H1 (cell line): ENCODE measurements at regions not wholly inside any gene's neighbourhood (a gene's known extent, or its start where the extent isn't known, plus 50 kb on each side); places are given as distances from the start of the nearest gene placed in this dataset.

Experiments
- CTCF ChIA-PET: fragments of 300-600 bp; sonication (Branson Sonifier 250); formaldehyde crosslinking; loops from one replicate; lab custom pipeline; 2021; ENCODE audit not compliant: partially characterized antibody; lab: Charles Lee
- POLR2A ChIA-PET: fragments of 300-600 bp; sonication (Branson Sonifier 250); formaldehyde crosslinking; loops from one replicate; lab custom pipeline; 2021; ENCODE audit warnings: inconsistent platforms; ENCODE audit not compliant: partially characterized antibody; lab: Charles Lee
- DNase-seq, 2 experiments: peaks; one replicate each; pipeline versions ENCODE4 v3.0.0 to v3.0.0-alpha.2; 2010 to 2022; ENCODE audit warnings: low spot score in 2 of 2, low read depth in 1 of 2, mixed read lengths in 1 of 2
- FAIRE-seq: peaks from 2 replicates; lab custom pipeline; 2011; peaks lifted over from hg19 to GRCh38; lab: Jason Lieb, UNC
- H2AFZ ChIP-seq: 2 replicates; pipeline ENCODE4 v1.8.1; 2012; ENCODE audit warnings: low read length, inconsistent platforms
- H2AK5ac ChIP-seq: 2 replicates; pipeline ENCODE4 v1.6.1; 2013; ENCODE audit warnings: low read depth, low read length
- H2BK120ac ChIP-seq: replicated peaks from 2 replicates; pipeline ENCODE3; 2013; ENCODE audit warnings: low read depth, low read length, inconsistent platforms
- H2BK12ac ChIP-seq: 2 replicates; pipeline ENCODE4 v1.6.1; 2013; ENCODE audit warnings: low read depth, low read length
- H2BK15ac ChIP-seq: 2 replicates; pipeline ENCODE4 v1.6.1; 2013; ENCODE audit warnings: low read length
- H2BK20ac ChIP-seq: 2 replicates; pipeline ENCODE4 v1.6.1; 2013; ENCODE audit warnings: low read length
- H2BK5ac ChIP-seq: 2 replicates; pipeline ENCODE4 v1.6.1; 2013; ENCODE audit warnings: low read depth, low read length
- H3K14ac ChIP-seq: 2 replicates; pipeline ENCODE4 v1.6.1; 2013; ENCODE audit warnings: inconsistent platforms; ENCODE audit not compliant: insufficient read length
- H3K18ac ChIP-seq: 2 replicates; pipeline ENCODE4 v1.6.1; 2013; ENCODE audit warnings: low read length; ENCODE audit errors: extremely low read depth
- H3K23ac ChIP-seq: 2 replicates; pipeline ENCODE4 v1.6.1; 2013; ENCODE audit warnings: inconsistent platforms; ENCODE audit not compliant: insufficient read length
- H3K23me2 ChIP-seq: 2 replicates; pipeline ENCODE4 v1.6.1; 2013; ENCODE audit warnings: low read depth, low read length
- H3K27ac ChIP-seq: 2 replicates; pipeline ENCODE4 v1.6.1; 2011; ENCODE audit warnings: low read depth, low read length, inconsistent platforms
- H3K27me3 ChIP-seq, 4 experiments: replicated peaks in 1 of 4; 1 replicate in 1 of 4; 2 replicates in 3 of 4; pipeline versions ENCODE4 v1.6.1 to v1.8.1; 2011 to 2013; ENCODE audit warnings: low read length in 3 of 4, mild to moderate bottlenecking in 3 of 4, inconsistent platforms in 2 of 4, mixed read lengths in 2 of 4, moderate library complexity in 1 of 4; ENCODE audit not compliant: control insufficient read depth in 3 of 4, insufficient read depth in 3 of 4; ENCODE audit errors: extremely low read depth in 1 of 4
- H3K36me3 ChIP-seq, 4 experiments: 2 replicates each; pipeline versions ENCODE4 v1.6.1 to v1.8.1; 2011 to 2013; ENCODE audit warnings: mild to moderate bottlenecking in 4 of 4, low read length in 3 of 4, moderate library complexity in 2 of 4, control low read depth in 1 of 4, inconsistent platforms in 1 of 4; ENCODE audit not compliant: insufficient read depth in 4 of 4, control insufficient read depth in 2 of 4
- H3K4ac ChIP-seq: replicated peaks from 2 replicates; pipeline ENCODE3; 2013; ENCODE audit warnings: low read length, low read depth, mixed read lengths, inconsistent platforms; ENCODE audit not compliant: insufficient read length
- H3K4me1 ChIP-seq, 4 experiments: replicated peaks in 1 of 4; 1 replicate in 1 of 4; 2 replicates in 3 of 4; pipeline versions ENCODE4 v1.6.1 to v1.8.1; 2011 to 2013; ENCODE audit warnings: low read length in 3 of 4, inconsistent platforms in 2 of 4, mixed read lengths in 1 of 4; ENCODE audit not compliant: insufficient read depth in 4 of 4, control insufficient read depth in 3 of 4
- H3K4me2 ChIP-seq, 2 experiments: 2 replicates each; pipeline versions ENCODE4 v1.6.1 to v1.8.1; 2011 to 2013; ENCODE audit warnings: low read depth in 2 of 2, low read length in 2 of 2, control low read depth in 1 of 2, inconsistent platforms in 1 of 2, mild to moderate bottlenecking in 1 of 2; ENCODE audit not compliant: insufficient read depth in 1 of 2
- H3K4me3 ChIP-seq, 4 experiments: fragments of 200-600, 300-600 bp in 1 of 4; sonication (generic), shearing (Covaris generic), sonication (Bioruptor Twin) in 1 of 4; 2 replicates each; pipeline versions ENCODE4 v1.5.1 to v1.8.1; 2011 to 2016; ENCODE audit warnings: low read length in 4 of 4, low read depth in 3 of 4, control low read depth in 2 of 4, inconsistent platforms in 2 of 4, mild to moderate bottlenecking in 2 of 4, mixed read lengths in 1 of 4, moderate library complexity in 1 of 4; ENCODE audit not compliant: insufficient read depth in 2 of 4; ENCODE audit errors: extremely low read depth in 1 of 4
- H3K56ac ChIP-seq: replicated peaks from 2 replicates; pipeline ENCODE3; 2013; ENCODE audit warnings: low read depth, mild to moderate bottlenecking, mixed read lengths, low read length, inconsistent platforms; ENCODE audit not compliant: insufficient read length
- H3K79me1 ChIP-seq: 2 replicates; pipeline ENCODE4 v1.6.1; 2013; ENCODE audit warnings: low read depth, low read length, control low read depth
- H3K79me2 ChIP-seq, 2 experiments: 2 replicates each; pipeline versions ENCODE4 v1.6.1 to v1.8.1; 2012 to 2013; ENCODE audit warnings: low read length in 2 of 2, mild to moderate bottlenecking in 2 of 2, inconsistent platforms in 1 of 2; ENCODE audit not compliant: insufficient read depth in 2 of 2, control insufficient read depth in 1 of 2
- H3K9ac ChIP-seq, 4 experiments: replicated peaks in 1 of 4; 1 replicate in 1 of 4; 2 replicates in 3 of 4; pipeline versions ENCODE4 v1.6.1 to v1.8.1; 2011 to 2013; ENCODE audit warnings: low read depth in 3 of 4, low read length in 3 of 4, control low read depth in 2 of 4, mild to moderate bottlenecking in 2 of 4, moderate library complexity in 2 of 4, inconsistent platforms in 1 of 4; ENCODE audit errors: extremely low read depth in 1 of 4
- H3K9me3 ChIP-seq, 2 experiments: 2 replicates each; pipeline versions ENCODE4 v1.6.1 to v1.8.1; 2012 to 2013; ENCODE audit warnings: mild to moderate bottlenecking in 2 of 2, moderate library complexity in 2 of 2, control low read depth in 1 of 2, inconsistent platforms in 1 of 2, low read depth in 1 of 2, low read length in 1 of 2, mixed read lengths in 1 of 2; ENCODE audit not compliant: insufficient read depth in 2 of 2
- H4K20me1 ChIP-seq, 2 experiments: replicated peaks in 1 of 2; 2 replicates each; pipeline versions ENCODE3 to v1.8.1; 2011 to 2013; ENCODE audit warnings: inconsistent platforms in 2 of 2, low read length in 2 of 2, mild to moderate bottlenecking in 1 of 2; ENCODE audit not compliant: insufficient read depth in 2 of 2, control insufficient read depth in 1 of 2
- H4K5ac ChIP-seq: 2 replicates; pipeline ENCODE4 v1.6.1; 2013; ENCODE audit warnings: low read length, low read depth, mixed read lengths, inconsistent platforms; ENCODE audit not compliant: insufficient read length
- H4K8ac ChIP-seq: 2 replicates; pipeline ENCODE4 v1.8.0; 2013; ENCODE audit warnings: mild to moderate bottlenecking, moderate library complexity, low read length, inconsistent platforms; ENCODE audit not compliant: insufficient read depth; ENCODE audit errors: extremely low read depth
- H4K91ac ChIP-seq: replicated peaks from 2 replicates; pipeline ENCODE3; 2013; ENCODE audit warnings: low read length, mixed read lengths, inconsistent platforms; ENCODE audit not compliant: insufficient read length
- ASH2L ChIP-seq: fragments of 200-600, 300-600 bp; sonication (generic); IDR thresholded peaks from one replicate; pipeline ENCODE4 v1.7.1; 2017; ENCODE audit warnings: low read length
- ATF3 ChIP-seq: IDR thresholded peaks from 2 replicates; pipeline ENCODE4 v1.6.1; 2011; ENCODE audit warnings: low read depth, mild to moderate bottlenecking, low read length; ENCODE audit not compliant: insufficient read depth
- BRCA1 ChIP-seq: IDR thresholded peaks from 2 replicates; pipeline ENCODE4 v1.6.1; 2012; ENCODE audit warnings: low read depth, low read length, improper control_type of control experiment
- CBX5 ChIP-seq: fragments of 300-800, 300-1000 bp; sonication (generic); IDR thresholded peaks from 2 replicates; pipeline ENCODE4 v1.7.1; 2016; ENCODE audit warnings: antibody characterized with exemption, low read length, low read depth
- CEBPB ChIP-seq: IDR thresholded peaks from 2 replicates; pipeline ENCODE4 v1.6.1; 2012; ENCODE audit warnings: low read depth, low read length
- CHD2 ChIP-seq: IDR thresholded peaks from 2 replicates; pipeline ENCODE4 v1.6.1; 2012; ENCODE audit warnings: low read length, improper control_type of control experiment
- GTF2F1 ChIP-seq: IDR thresholded peaks from 2 replicates; pipeline ENCODE4 v1.6.1; 2012; ENCODE audit warnings: low read depth, low read length, improper control_type of control experiment, borderline replicate concordance
- JUND ChIP-seq: IDR thresholded peaks from 2 replicates; pipeline ENCODE4 v1.6.1; 2011; ENCODE audit warnings: mild to moderate bottlenecking, improper control_type of control experiment, low read length
- MAFK ChIP-seq: IDR thresholded peaks from 2 replicates; pipeline ENCODE4 v1.6.1; 2012; ENCODE audit warnings: low read depth, mild to moderate bottlenecking, improper control_type of control experiment, low read length
- POLR2A ChIP-seq, 2 experiments: IDR thresholded peaks; 1 replicate in 1 of 2; 2 replicates in 1 of 2; pipeline ENCODE4 v1.6.1; 2011; ENCODE audit warnings: low read depth in 2 of 2, low read length in 2 of 2, mild to moderate bottlenecking in 2 of 2; ENCODE audit errors: control extremely low read depth in 1 of 2
- SIRT6 ChIP-seq: IDR thresholded peaks from one replicate; pipeline ENCODE4 v1.7.1; 2012; ENCODE audit warnings: low read length, inconsistent platforms
- SIX5 ChIP-seq: IDR thresholded peaks from 2 replicates; pipeline ENCODE4 v1.6.1; 2011; ENCODE audit warnings: mild to moderate bottlenecking, low read depth, low read length
- SP2 ChIP-seq: IDR thresholded peaks from 2 replicates; pipeline ENCODE4 v1.6.1; 2012; ENCODE audit warnings: mild to moderate bottlenecking, low read length, inconsistent platforms
- YY1 ChIP-seq: IDR thresholded peaks from 2 replicates; pipeline ENCODE4 v1.6.1; 2011; ENCODE audit warnings: low read depth, mild to moderate bottlenecking, low read length
- WGBS, 2 experiments: shearing (Covaris generic) in 1 of 2; methylation state at CpG; one replicate each; pipeline versions ENCODE4 v1.1.6 to v1.1.7; 2013 to 2015; ENCODE audit warnings: low lambda C conversion rate in 2 of 2, mixed read lengths in 2 of 2, inconsistent platforms in 1 of 2, low coverage in 1 of 2, missing lambda C conversion rate in 1 of 2; ENCODE audit not compliant: insufficient replicate concordance in 2 of 2, insufficient coverage in 1 of 2, insufficient read length in 1 of 2; ENCODE audit errors: extremely low coverage in 1 of 2, missing lambda C conversion rate in 1 of 2; 5-methylcytosine and 5-hydroxymethylcytosine counted together

- H3K23me2 ChIP-seq, result no peaks in the 10 kb centered on the region
- H3K9ac ChIP-seq, result no peak overlapping the region
- no peak overlapping the region for H2BK20ac ChIP-seq
- ChIA-PET CTCF (interaction anchor here (2.3 kb wide), 1 partner anchor 114 kb away, joined by 5 read pairs; no protein-coding TSS in a partner anchor), POLR2A (no interaction called here)
- H4K8ac ChIP-seq, result no peak overlapping the region
- H3K23ac ChIP-seq, result no peak overlapping the region
- H3K4me1 ChIP-seq, result peaks cover 0 to 8% (median 5%) of the 10 kb centered on the region in 4 experiments; a peak in 3 of 7 replicates
- TF ChIP-seq MAFK (no peak), ATF3 (no peak), CHD2 (no peak), CEBPB (no peak), JUND (no peak), SP2 (no peak), SIRT6 (no peak), POLR2A (IDR thresholded peaks at IDR 0.05; ENCODE audit: control extremely low read depth in 1 of 2, low read depth in 2 of 2, low read length in 2 of 2) (no peak), GTF2F1 (no peak), BRCA1 (no peak), SIX5 (no peak), ASH2L (no peak), CBX5 (no peak), YY1 (no peak)
- no peak overlapping the region for H2BK5ac ChIP-seq
- 88% methylated on average over 2 of the region's 2 CpGs; no CpG with 5 or more reads in 1 of the 2 experiments for WGBS, 2 experiments
- no peaks in the 10 kb centered on the region for H3K36me3 ChIP-seq
- H2BK12ac ChIP-seq, result no peak overlapping the region
- H3K27me3 ChIP-seq, result no peaks in the 10 kb centered on the region
- FAIRE-seq (no peak), DNase-seq (no peak)
- H3K14ac ChIP-seq, result no peak overlapping the region
- H4K5ac ChIP-seq, result no peak overlapping the region
- H2AK5ac ChIP-seq, result no peak overlapping the region
- no peaks in the 10 kb centered on the region for H3K9me3 ChIP-seq
- H4K20me1 ChIP-seq, result no peaks in the 10 kb centered on the region
- no peak overlapping the region for H2BK120ac ChIP-seq
- H2AFZ ChIP-seq, result no peak overlapping the region
- H3K4ac ChIP-seq, result no peak overlapping the region
- no peak overlapping the region for H4K91ac ChIP-seq
- no peak overlapping the region for H3K27ac ChIP-seq
- no peak overlapping the region for H3K4me3 ChIP-seq
- no peak overlapping the region for H3K18ac ChIP-seq
- H3K56ac ChIP-seq, result no peak overlapping the region
- H3K79me2 ChIP-seq, result no peaks in the 10 kb centered on the region
- H3K4me2 ChIP-seq, result no peak overlapping the region
- no peaks in the 10 kb centered on the region for H3K79me1 ChIP-seq
- no peak overlapping the region for H2BK15ac ChIP-seq
These were observed 352.4 kb downstream of the ZNF516 start for GRCh38 chr18:76142611-76143010.
